NCI-H524 (cell line): ENCODE measurements at regions not wholly inside any gene's neighbourhood (a gene's known extent, or its start where the extent isn't known, plus 50 kb on each side); places are given as distances from the start of the nearest gene placed in this dataset.

Experiments
- DNase-seq, 2 experiments: peaks; one replicate each; lab custom pipeline; 2025; lab: John Stamatoyannopoulos, UW

GRCh38 chr5:33244441-33245150 is 196.2 kb upstream of the TARS1 start:
- no peak for DNase-seq

GRCh38 chr5:33254579-33254978 is 186.2 kb upstream of the TARS1 start:
- DNase-seq, result no peak

- no peak for DNase-seq
Observed at GRCh38 chr5:33257807-33258429, 182.8 kb upstream of the TARS1 start.

GRCh38 chr5:33258553-33258952 is 182.2 kb upstream of the TARS1 start:
- no peak for DNase-seq

GRCh38 chr5:33260098-33260497 is 180.7 kb upstream of the TARS1 start:
- no peak for DNase-seq

- no peak for DNase-seq
Observed at GRCh38 chr5:33261305-33261704, 179.5 kb upstream of the TARS1 start.

GRCh38 chr5:33261747-33262146 is 179.0 kb upstream of the TARS1 start:
- DNase-seq, result no peak

GRCh38 chr5:33267801-33268200 is 173.0 kb upstream of the TARS1 start:
- no peak for DNase-seq

GRCh38 chr5:33268374-33268773 is 172.4 kb upstream of the TARS1 start:
- no peak for DNase-seq

- no peak for DNase-seq
Observed at GRCh38 chr5:33270671-33271070, 170.1 kb upstream of the TARS1 start.

- no peak for DNase-seq
Observed at GRCh38 chr5:33271606-33272005, 169.2 kb upstream of the TARS1 start.

- DNase-seq, result no peak
Observed at GRCh38 chr5:33272288-33272687, 168.5 kb upstream of the TARS1 start.

- DNase-seq, result no peak
Observed at GRCh38 chr5:33273985-33274384, 166.8 kb upstream of the TARS1 start.

- DNase-seq, result no peak
Observed at GRCh38 chr5:33275391-33275790, 165.4 kb upstream of the TARS1 start.

GRCh38 chr5:33275921-33276627 is 164.7 kb upstream of the TARS1 start:
- DNase-seq, result no peak

GRCh38 chr5:33276628-33276950 is 164.2 kb upstream of the TARS1 start:
- no peak for DNase-seq

GRCh38 chr5:33277061-33277650 is 163.6 kb upstream of the TARS1 start:
- DNase-seq, result no peak

GRCh38 chr5:33281431-33281843 is 159.3 kb upstream of the TARS1 start:
- DNase-seq, result no peak

- no peak for DNase-seq
Observed at GRCh38 chr5:33282157-33282556, 158.6 kb upstream of the TARS1 start.

GRCh38 chr5:33282696-33283095 is 158.1 kb upstream of the TARS1 start:
- no peak for DNase-seq

- DNase-seq, result no peak
Observed at GRCh38 chr5:33283243-33283642, 157.5 kb upstream of the TARS1 start.

- no peak for DNase-seq
Observed at GRCh38 chr5:33284681-33285080, 156.1 kb upstream of the TARS1 start.

GRCh38 chr5:33287242-33287641 is 153.5 kb upstream of the TARS1 start:
- no peak for DNase-seq
